SU-DHL-6 (cell line): ENCODE measurements at regions not wholly inside any gene's neighbourhood (a gene's known extent, or its start where the extent isn't known, plus 50 kb on each side); places are given as distances from the start of the nearest gene placed in this dataset.

Experiments used
- CTCF ChIP-seq: fragments of 200-600 bp; sonication (generic); IDR thresholded peaks from one replicate; pipeline ENCODE4 v1.5.1; 2017; ENCODE audit warnings: antibody characterized with exemption, mild to moderate bottlenecking, low read length, moderate library complexity; ENCODE audit not compliant: insufficient read depth, poor library complexity, severe bottlenecking
- EZH2phosphoT487 ChIP-seq: fragments of 200-600 bp; sonication (generic), shearing (Covaris generic); conservative IDR thresholded peaks from 2 replicates; pipeline ENCODE4 v1.6.1; 2018; ENCODE audit warnings: mild to moderate bottlenecking, antibody characterized with exemption, low read length, moderate library complexity, mixed read lengths

GRCh38 chr4:138085736-138086305 lies 156.3 kb downstream of the SLC7A11 start:
- no peak for TF ChIP-seq CTCF
- TF ChIP-seq EZH2phosphoT487: no peak
